HG02943 (cell line): ENCODE measurements at regions not wholly inside any gene's neighbourhood (a gene's known extent, or its start where the extent isn't known, plus 50 kb on each side); places are given as distances from the start of the nearest gene placed in this dataset.
A peak's percentile ranks its signal among the peaks of the same experiment; 100 is the strongest.

Experiments used
- ATAC-seq: cut with Tn5 transposase; IDR thresholded peaks from one replicate; pipeline ENCODE4 v1.9.1; 2021; ENCODE audit warnings: mild to moderate bottlenecking, low read depth, moderate library complexity; ENCODE audit not compliant: unreplicated experiment

DNA sequence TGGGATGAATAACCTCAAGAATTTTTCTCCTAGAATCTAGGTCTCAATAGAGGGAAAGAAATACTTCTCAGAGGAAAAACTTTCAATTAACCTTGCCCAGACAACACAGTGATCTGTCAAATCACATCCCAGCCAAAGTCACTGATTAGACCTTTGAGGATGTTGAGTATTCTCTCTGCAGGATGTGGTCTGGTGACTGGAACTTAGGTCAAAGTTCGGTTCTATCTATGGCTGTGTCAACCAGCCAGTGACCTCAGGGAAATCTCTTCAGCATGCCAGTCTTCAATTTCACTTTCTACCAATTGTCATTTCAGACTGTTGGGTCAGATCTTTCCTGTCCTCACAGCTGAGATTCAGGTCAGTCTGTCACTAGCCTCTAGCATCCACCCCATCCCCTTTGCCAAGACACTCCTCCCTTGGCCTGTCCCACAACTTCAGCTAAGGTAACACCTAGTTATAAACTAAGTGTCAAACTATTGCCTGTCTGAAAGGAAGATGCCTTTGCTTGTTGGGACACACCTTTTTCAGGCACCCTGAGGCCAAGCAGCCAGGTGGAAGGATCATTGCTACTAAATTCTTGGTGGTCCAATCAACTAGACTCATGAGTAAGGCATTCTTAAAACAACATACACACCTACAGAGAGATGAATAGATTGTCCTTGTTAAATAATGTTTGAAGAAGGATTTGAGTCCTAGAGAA, 156.3 kb upstream of the FST start:
- peak; percentile 94 for ATAC-seq

- no peak for ATAC-seq
These were observed 153.8 kb upstream of the FST start for GRCh38 chr5:53326424-53327153.

- no peak for ATAC-seq
These were observed 152.6 kb upstream of the FST start for GRCh38 chr5:53327811-53328334.

- no peak for ATAC-seq
These were observed 149.9 kb upstream of the FST start for GRCh38 chr5:53330491-53330890.

- ATAC-seq: no peak
These were observed 149.0 kb upstream of the FST start for GRCh38 chr5:53331463-53331862.

GRCh38 chr5:53333160-53333559, 147.3 kb upstream of the FST start:
- no peak for ATAC-seq

GRCh38 chr5:53334431-53334941, 145.9 kb upstream of the FST start:
- no peak for ATAC-seq

DNA sequence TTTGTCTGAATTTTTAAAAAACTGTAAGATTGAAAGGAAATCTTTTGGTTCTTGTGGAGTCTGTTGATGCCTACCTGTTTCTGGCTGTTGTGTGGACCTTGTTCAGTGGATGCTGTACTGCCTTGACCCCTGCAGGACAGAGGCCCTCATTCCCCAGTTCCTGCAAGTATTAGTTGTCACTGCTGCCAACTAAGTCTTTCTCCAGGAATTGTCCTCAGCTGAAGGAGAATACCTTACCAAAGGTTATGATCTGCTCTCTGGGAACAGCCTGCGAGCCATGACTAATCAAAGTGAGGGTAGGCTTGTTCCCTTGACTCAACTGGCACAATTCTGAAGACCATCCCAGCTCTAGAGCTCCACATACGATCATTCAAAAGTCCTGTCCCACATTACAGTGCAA, 145.3 kb upstream of the FST start:
- ATAC-seq: no peak

GRCh38 chr5:53337827-53338226, 142.6 kb upstream of the FST start:
- no peak for ATAC-seq

DNA sequence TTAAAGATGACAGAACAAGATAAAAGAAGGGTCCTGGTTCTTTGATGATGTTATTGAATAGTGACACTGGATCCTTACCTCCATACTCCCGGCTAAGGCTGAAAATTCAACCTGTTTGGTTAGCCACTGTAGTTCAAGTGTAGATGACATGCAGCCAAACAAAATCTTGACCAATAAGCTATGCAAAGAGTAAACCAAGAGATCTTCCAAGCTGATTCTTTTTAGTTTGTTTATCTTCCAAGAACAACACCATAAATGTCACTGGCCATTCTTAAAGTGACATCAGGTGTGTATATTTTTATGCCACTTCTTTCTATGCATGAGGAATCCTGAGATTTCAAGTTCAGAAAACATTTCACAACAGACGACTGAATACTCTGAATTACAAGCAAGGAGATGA, 141.5 kb upstream of the FST start:
- ATAC-seq: no peak

DNA sequence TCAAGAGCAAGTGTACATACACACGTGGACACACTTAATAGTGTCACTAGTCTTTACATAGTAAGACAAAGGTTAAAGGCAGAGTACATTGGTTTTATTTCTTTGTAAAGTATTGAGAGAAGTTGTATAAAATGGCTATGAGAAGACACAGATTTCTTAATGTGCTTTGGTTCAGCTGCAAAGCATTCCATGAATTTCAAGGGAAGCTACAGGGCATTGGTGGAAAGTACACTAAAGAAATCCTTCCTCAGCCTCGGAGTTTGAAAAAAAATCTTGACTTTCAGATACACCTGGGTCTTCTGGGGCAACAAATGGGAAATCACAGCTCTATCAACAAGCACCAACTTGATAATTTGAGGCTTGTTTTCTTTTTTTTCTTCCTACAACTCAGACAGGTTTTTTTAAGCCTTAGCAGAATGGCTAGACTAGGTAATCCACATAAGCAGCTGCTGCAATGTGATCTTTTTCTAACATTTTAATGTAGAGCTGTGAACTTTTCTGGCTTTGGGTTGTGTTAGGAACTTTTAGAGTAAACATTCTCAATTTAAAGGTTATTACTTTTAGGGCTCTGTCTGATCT, 140.4 kb upstream of the FST start:
- no peak for ATAC-seq

- ATAC-seq: no peak
These were observed 139.3 kb upstream of the FST start for GRCh38 chr5:53340956-53341750.

DNA sequence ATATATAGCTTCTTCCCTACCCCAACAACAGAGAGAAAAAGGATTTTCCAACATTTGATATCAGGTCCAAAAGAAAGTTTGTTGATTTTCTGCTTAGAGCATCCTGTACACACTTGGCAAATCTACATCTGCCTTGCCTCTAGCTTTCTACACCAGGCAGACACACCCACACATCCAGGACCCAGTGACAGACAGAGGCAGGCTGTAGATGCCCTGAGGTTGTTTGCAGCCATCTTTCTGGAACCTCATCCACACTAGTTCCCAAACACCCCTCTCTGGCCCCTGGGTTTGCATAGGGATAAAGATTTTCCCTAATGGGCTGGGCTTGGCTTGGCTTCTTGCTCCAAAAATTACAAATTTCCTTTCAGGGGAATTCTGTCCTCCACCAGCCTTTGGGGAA, 138.2 kb upstream of the FST start:
- no peak for ATAC-seq

DNA sequence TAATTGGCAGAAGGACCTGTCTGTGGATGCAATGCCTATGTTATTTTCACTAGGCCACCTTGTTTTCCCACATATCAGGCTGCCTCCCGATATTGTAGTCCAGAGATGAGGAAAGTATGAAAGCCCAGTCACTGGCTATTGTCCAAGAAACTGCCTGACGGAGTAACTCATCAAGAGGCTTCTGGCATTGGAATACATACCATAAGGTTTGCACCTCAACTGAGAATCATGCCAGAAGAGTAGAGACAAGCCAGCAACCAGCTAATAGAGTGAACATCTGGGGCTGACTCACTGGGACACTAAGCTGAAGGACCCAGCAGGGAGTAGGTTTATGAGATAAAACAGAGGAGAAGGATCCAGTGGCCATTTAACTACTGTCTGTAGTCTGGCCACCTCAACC, 137.2 kb upstream of the FST start:
- no peak for ATAC-seq

DNA sequence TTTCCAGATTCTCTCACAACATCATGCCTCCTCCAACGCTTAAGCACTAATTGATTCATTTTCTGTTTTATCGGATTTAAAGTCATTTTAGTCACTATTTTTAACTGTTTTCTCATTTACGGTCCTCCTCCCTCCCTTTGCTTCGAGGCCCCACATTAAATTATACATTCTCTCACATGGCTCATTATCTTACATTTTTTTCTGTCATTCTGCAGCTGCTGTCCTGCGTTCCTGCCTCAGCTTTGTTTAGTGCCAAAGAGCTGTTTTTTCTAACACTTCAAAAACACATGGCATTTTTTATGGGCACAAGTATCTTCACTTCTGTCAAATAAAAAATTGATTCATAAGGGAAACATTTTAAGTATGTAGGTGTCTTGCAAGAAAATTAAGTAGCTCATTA, 130.1 kb upstream of the FST start:
- no peak for ATAC-seq

DNA sequence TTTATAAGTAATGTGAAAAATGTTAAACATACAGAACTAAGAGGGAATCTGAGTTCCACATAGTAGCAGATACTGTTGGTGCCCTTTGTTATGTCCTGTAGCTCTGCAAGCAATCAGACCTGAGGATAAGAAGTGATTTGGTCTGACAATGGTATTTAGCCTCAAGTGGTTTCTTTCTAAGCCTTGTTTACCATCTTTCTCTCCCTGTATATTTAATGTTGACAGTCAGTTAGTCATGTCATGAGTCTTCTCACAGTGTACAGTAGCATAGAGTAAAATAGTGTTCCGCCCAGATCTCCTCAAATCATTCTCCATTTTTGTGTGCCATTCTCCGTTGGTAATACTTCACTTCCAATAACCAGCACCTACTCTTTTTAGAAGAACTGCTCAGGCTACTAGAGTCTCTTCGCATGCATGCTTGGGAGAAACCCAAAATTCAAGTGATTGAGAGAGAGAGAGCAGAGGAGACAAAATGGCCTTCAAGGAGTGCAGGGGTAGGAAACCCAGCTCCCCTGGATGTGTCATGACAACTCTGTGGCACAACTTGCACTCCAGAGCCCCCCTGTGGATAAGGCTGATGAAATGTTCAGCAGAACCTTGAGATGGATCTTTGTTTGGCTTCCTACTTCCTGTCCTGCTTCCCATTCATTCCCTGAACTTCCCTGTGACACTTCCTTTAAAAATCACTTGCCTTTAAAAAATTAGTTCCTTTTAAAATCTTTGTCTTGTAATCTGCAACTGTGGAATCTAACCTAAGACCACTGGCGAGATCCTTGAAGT, 129.2 kb upstream of the FST start:
- no peak for ATAC-seq

DNA sequence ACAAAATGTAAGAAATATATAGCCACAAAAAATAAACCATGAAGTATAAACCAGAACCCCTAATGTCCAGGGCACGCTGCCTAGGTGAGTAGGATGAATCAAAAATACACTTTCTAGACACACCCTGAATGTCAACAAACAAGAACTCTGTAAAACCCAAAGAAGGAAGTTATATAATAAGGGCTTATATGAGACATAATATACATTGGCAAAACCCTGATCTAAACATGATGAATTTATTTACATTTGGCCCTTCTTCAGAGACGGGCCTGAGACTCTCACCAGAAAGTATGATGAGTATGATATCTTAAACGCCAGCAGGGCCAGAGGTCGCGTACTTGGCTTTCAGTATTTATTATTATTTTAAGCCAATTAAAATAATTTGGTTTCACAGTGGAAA, 125.1 kb upstream of the FST start:
- ATAC-seq: no peak

- no peak for ATAC-seq
These were observed 124.5 kb upstream of the FST start for GRCh38 chr5:53355931-53356330.

DNA sequence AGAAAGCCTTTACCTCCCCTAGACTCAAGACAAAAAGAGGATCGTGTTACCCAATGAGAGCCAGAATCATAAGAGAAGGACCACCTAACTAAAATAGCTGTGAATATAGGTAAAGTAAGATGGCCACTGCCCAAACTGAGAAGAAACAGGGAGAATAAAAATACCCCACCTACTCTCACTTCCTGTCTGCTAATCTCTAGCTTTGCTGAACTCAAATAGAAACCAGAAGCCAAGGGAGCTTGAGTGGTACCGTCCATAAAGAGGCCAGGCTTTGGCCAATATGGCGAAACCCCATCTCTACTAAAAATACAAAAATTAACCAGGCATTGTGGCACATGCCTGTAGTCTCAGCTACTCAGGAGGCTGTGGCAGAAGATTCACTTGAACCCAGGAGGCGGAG, 123.0 kb upstream of the FST start:
- ATAC-seq: no peak

DNA sequence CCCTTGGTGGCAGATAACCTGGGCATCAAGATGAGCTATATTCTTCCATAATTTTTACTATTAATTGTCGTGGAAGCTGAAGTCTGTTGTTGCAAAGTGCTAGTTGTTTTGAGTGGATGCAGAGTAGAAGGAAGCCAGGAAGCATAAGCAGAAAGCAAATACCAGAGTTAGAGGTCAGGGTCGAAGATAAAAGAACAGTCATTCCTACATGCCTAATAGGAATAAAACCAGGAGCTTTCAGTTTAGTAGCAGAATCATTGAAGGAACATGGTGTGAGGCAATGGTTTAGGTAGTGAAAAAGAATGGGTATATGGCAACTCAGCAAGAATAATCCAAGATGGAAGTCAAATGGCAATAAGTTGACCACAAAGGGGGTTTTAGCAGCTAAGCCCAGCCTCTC, 121.6 kb upstream of the FST start:
- ATAC-seq: no peak
